Activated CD4-positive, alpha-beta T cell treated with anti-CD3 and anti-CD28 coated beads for 48 hours (primary cell): ENCODE measurements at regions not wholly inside any gene's neighbourhood (a gene's known extent, or its start where the extent isn't known, plus 50 kb on each side); places are given as distances from the start of the nearest gene placed in this dataset.
"Not testable (repeated sequence)": the region's sequence is repeated elsewhere in the genome, so short reads cannot be mapped to it uniquely, and the experiment has no call there.

Experiments
- DNase-seq: peaks from one replicate; pipeline ENCODE4 v3.0.0-alpha.2; 2020

- not testable (repeated sequence) for DNase-seq
Observed at GRCh38 chr9:85792057-85792456, 50.3 kb upstream of the AGTPBP1 start.

- DNase-seq: peak; percentile 8
Observed at GRCh38 chr9:85802978-85803695, 61.4 kb upstream of the AGTPBP1 start.

GRCh38 chr9:85804847-85805133 is 63.0 kb upstream of the AGTPBP1 start:
- not testable (repeated sequence) for DNase-seq

- DNase-seq: peak; percentile 75
Observed at GRCh38 chr9:85805134-85806005, 63.6 kb upstream of the AGTPBP1 start.

GRCh38 chr9:85808329-85808728 is 66.6 kb upstream of the AGTPBP1 start:
- DNase-seq: not testable (repeated sequence)

- DNase-seq: not testable (repeated sequence)
Observed at GRCh38 chr9:85813388-85813787, 71.6 kb upstream of the AGTPBP1 start.

- not testable (repeated sequence) for DNase-seq
Observed at GRCh38 chr9:85814800-85815199, 73.0 kb upstream of the AGTPBP1 start.

- DNase-seq: not testable (repeated sequence)
Observed at GRCh38 chr9:85818971-85819370, 77.2 kb upstream of the AGTPBP1 start.

- not testable (repeated sequence) for DNase-seq
Observed at GRCh38 chr9:85820598-85820997, 78.8 kb upstream of the AGTPBP1 start.

GRCh38 chr9:85824949-85825348 is 83.2 kb upstream of the AGTPBP1 start:
- DNase-seq: not testable (repeated sequence)

GRCh38 chr9:85834591-85834990 is 92.8 kb upstream of the AGTPBP1 start:
- DNase-seq: not testable (repeated sequence)

- not testable (repeated sequence) for DNase-seq
Observed at GRCh38 chr9:85843949-85844348, 97.0 kb upstream of the NAA35 start.

GRCh38 chr9:85847782-85848181 is 93.2 kb upstream of the NAA35 start:
- DNase-seq: not testable (repeated sequence)

GRCh38 chr9:85858056-85858750 is 82.7 kb upstream of the NAA35 start:
- no peak for DNase-seq

GRCh38 chr9:85859765-85860164 is 81.2 kb upstream of the NAA35 start:
- peak; percentile 4 for DNase-seq

- not testable (repeated sequence) for DNase-seq
Observed at GRCh38 chr9:85861882-85862281, 79.1 kb upstream of the NAA35 start.

- DNase-seq: no peak
Observed at GRCh38 chr9:85863875-85864274, 77.1 kb upstream of the NAA35 start.

GRCh38 chr9:85871008-85871407 is 69.9 kb upstream of the NAA35 start:
- no peak for DNase-seq

- not testable (repeated sequence) for DNase-seq
Observed at GRCh38 chr9:85871683-85872082, 69.3 kb upstream of the NAA35 start.

- no peak for DNase-seq
Observed at GRCh38 chr9:85872463-85872862, 68.5 kb upstream of the NAA35 start.

- no peak for DNase-seq
Observed at GRCh38 chr9:85876628-85877027, 64.3 kb upstream of the NAA35 start.

- DNase-seq: not testable (repeated sequence)
Observed at GRCh38 chr9:85878872-85879597, 61.9 kb upstream of the NAA35 start.

- DNase-seq: not testable (repeated sequence)
Observed at GRCh38 chr9:85880507-85880906, 60.4 kb upstream of the NAA35 start.
